HG03175 (cell line): ENCODE measurements at regions not wholly inside any gene's neighbourhood (a gene's known extent, or its start where the extent isn't known, plus 50 kb on each side); places are given as distances from the start of the nearest gene placed in this dataset.
"Not testable (repeated sequence)": the region's sequence is repeated elsewhere in the genome, so short reads cannot be mapped to it uniquely, and the experiment has no call there.

ENCODE experiments used
- ATAC-seq: cut with Tn5 transposase; IDR thresholded peaks from one replicate; pipeline ENCODE4 v1.9.1; 2021; ENCODE audit warnings: mild to moderate bottlenecking, moderate library complexity; ENCODE audit not compliant: unreplicated experiment

DNA sequence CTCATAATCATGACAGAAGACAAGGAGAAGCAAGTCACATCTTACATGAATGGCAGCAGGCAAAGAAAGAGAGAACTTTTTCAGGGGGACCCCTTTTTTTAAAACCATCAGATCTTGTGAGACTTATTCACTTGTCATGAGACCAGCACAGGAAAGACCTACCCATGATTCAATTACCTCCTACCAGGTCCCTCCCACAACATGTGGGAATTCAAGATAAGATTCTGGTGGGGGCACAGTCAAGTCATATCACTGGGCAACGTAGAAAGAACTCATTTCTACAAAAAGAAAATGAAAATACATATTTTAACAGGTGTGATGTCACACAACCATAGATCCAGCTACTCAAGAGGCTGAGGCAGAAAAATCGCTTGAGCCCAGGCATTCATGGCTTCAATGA is 304.1 kb downstream of the IPMK start:
- no peak for ATAC-seq

DNA sequence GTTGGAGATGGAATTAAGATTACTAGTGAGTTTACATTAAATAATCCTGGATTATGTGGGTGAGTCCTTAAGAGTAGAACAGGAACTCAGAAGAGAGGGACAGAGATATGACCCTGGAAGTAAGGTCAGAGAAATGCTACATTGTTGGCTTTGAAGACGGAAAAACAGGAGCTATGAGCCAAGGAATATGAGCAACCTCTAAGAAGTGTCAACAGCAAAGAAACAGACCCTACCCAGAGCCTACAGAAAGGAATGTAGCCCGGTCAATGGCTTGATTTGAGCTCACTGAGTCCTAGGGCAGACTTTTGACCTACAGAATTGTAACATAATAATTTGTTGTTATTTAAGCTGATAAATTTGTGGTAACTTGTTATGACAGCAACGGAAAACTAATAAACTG is 304.9 kb downstream of the IPMK start:
- ATAC-seq: no peak

DNA sequence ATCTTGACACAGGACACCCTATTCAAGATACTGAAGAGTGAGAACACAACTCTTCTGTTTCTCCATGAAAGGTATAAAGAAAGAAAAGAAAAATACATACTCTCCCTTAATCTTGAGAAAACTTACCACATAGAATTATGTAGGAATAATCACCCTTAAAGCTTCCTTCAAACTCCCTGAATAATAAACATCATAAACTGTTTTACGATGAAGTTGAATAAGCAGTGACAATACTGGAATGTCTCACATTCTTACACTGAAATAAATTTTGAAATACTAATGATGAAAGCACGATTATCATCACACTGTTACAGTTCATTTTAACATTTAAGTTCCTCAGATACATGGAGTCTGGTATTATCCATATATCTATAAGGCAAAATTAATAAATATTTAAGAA is 306.2 kb downstream of the IPMK start:
- ATAC-seq: no peak

DNA sequence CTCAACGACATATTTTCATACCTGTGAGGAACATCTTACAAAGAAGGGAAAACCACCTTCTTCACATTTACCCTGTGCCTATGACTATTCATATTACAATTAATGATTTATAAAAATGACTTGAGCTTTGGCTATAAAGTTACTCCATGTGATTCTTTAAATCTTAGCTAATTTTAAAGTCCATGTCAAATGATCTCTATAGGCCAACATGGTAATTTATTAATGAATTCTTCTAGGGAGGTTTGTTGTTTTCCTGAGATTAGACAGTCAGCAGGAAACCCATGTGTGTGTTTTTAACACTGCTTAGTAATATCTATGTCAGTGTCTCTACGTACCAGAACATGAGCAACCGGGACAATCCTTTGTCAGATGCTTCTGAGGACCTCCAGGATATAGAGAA is 307.3 kb downstream of the IPMK start:
- no peak for ATAC-seq

DNA sequence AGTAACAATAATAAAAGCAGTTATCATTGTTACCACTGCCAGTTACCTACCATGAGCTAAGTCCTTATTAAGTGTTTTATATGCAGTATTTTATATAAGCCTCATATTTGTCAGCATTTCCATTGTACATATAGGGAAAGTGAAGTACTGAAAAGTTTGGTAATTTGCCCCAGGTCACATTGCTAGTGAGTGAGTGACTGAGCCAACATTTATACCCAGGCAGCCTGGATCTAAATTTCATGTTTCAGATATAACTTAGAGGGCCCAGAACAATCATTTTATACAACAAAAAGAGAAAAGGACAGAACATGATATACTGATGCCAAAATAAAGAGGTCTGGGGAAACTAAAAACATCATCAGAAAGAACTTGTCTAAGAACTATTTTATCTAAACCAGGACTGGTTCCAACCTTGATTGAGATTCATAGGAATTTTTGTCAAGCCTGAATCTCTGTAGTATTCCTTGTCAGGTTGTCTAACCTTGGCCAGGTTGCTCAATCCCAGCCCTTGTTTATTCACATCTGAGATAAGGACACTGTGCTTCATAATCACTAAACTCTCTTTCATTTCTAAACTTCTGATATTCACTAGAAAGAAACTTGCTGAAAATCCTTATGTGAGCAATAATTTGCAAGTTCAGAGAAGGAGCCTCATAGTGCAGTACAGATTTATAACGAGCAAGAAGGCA is 308.2 kb downstream of the IPMK start:
- ATAC-seq: no peak

DNA sequence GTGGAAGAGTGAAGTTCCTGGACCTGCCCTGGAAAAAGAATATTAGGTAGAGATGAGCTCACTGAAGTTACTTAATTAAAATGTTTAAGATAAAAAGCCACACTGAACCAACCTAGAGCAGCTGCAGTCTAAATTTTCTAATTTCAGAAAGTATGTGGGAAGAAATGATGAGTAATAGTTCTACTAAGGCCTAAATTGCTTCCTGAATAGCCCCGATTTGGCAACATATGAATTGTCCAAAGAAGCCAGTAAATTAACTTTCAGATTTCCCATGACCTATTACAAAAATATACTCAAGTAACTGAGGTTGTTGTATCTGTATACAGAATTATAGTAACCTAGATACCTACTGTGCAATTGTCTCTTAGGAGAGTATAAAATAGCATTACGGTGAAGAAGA is 312.6 kb downstream of the IPMK start:
- no peak for ATAC-seq

DNA sequence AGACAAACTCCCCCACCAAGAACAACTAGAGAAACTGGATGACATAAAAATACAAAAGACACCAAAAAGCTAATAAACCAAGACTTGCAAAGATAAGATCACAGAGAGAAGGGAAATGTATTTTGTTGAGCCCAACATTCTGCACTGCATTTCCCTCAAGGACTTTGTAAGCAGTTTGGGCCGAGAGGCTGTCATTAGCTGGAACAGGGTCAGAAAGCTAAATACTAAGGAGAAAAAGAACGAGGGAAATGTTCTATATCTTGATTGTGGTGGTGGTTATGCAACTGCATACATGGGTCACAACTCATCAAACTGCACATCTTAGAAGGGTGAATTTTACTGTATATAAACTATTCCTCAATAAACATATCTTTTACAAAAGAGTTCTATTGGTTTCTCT is 315.0 kb downstream of the IPMK start:
- ATAC-seq: no peak

DNA sequence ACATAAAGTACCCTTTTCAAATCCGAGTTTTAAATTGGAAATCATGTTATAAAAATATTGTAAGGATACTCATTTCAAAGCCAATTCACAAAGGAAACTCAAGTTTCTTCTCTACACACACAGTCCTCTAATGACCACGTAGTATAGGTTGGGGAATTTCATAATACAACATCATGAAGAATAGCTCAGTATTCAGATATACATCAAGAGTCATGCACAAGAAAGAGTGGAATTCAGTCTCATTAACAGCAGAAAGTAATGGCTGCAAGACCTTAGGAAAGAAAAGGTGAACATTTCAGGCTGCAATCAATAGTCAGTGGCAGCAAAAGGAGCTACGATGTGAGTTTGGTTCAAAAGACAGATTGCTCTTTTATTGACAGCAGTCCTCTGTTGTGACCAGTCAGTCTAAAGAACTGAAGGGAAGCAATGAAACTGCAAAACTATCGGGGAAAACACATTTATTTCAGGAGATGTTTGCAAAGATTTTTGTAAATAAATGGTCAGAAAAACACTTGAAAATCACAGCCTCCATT is 317.2 kb downstream of the IPMK start:
- no peak for ATAC-seq

DNA sequence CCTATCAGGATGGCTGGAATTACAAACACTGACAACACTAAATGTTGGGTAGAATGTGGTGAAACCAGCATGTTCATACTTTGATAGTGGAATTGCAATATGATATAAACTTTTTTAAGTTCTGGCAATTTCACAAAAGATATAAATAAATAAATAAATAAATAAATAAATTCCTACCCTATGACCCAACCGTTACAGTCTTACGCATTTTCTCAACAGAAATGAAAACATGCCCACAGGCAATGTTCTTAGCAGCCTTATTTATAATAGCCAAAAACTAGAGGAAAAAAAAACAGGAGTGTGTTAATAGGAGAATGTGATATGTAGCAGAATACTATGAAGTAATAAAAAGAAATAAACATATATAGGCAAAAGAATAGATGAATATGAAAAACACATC is 318.9 kb downstream of the IPMK start:
- ATAC-seq: no peak

DNA sequence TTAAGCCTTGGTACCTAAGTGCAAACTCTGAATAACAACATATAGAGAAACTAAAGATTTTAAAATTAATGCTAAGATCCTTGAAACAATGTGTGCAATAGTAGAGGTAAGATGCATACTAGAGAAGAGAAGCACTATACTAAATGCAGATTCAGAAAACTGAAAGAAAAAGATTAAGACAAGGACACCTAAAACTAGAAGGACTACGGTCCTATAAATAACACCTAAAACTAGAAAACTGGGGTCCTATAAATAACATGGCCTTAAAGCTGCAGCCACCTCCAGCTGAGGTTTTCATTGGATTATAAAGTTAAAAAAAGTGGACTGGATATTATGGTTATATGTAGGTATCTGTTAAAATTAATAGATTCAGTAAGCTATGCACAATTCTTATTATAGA is 320.9 kb downstream of the IPMK start:
- ATAC-seq: no peak

DNA sequence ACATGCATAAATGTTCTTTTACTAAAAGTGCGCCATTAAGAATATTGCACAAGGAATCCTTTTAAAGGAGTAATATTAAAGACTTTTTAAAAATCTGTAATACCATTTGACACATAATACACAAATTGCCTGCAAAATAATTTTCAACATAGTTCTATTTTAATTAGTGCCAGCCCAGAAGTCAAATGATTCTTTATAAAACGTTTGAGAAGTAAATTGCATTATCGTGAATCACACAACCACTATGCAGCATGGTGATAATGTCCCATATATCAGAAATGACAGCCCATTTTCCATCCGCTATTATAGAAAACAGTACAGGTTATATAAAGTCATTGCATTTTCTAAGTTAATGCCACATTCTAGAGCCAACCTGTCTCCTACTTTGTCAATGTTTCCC is 324.0 kb downstream of the IPMK start:
- no peak for ATAC-seq

DNA sequence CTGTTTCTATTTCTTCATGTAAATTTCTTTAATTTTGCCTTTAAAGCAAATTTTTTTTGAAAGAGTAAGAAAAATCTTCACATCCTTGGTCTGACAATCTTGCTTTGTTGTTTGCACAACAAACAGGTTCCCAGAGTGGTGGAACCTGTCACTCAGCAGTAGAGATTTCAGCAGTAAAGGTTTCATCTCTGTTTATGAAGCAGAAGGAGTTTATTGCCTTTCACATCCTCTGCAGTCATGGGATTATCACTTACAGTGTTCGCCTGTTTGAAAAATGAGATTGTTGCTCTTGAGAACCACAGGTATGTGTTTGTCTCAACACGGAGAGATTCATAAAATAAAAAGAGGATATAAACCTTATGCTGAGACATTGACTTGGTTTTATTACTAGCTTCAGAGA is 342.6 kb downstream of the IPMK start:
- no peak for ATAC-seq

DNA sequence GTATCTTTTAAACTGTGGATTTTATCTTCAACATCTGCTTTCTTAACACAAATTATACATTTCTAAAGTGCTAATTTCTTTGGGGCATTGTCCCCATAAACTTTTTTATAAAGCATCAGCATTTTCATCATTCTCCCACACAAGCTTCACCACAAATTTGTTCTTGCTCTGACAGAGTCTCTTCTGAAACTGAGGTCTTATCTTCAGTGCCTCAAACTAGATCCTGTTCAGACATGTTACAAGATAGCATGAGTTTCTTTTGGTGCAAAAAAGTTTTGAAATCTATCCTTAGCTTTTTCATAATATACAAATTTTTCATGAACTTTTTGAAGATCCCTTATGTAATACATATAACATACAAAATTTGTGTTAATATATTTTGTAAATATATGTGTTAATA is 346.6 kb downstream of the IPMK start:
- ATAC-seq: no peak

DNA sequence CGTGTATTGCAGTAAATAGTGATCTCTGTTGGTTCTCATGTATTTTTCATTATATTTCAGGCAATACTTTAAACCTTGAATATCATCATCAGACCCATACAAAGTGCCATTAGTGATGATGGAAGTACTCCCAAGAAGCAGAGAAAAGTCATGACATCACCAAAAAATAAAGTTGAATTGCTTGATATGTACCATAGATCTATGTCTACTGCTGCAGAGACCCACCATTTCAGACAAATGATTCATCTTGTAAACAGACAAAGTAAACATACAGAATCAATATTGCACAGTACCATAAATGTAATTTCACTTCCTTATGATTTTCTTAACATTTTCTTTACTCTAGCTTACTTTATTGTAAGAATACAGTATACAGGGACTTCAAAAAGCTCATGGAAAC is 347.8 kb downstream of the IPMK start:
- no peak for ATAC-seq

DNA sequence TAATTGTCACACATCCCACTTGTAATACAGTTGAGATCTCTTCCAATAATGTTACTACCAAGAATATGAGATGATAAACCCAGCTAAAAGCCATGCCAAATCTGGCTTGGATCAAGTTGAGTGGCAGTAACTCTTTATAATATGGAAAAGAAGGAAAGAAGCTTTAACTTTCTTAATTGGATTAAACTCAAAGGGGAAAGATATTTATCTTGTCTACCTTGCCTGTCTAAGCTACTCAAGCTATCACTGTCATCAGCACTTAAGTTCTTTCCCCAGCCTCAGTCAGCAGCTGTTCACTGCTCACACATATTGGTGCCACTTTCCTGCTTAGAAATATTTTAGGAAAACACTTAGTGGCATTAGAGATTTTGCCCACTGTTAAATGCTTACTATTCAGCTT is 350.7 kb downstream of the IPMK start:
- ATAC-seq: no peak

DNA sequence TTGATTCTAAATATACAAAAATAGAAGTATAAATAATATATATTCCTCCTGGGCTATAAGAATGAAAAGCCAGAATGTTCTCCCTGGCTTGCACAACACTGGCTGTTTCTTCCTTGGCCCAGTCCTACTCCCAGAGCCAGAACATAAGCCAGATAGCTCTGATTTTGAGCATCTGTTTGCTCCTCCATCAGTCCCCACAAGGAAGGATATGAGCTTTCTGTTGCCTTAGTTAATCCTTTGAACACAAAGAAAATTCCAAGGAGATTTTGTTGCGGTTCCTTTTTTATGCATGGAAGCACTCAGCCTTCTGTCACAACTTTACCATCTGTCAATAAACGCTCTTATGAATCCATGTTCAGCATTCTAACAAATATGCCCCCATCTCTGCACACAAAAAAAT is 361.8 kb downstream of the IPMK start:
- no peak for ATAC-seq

DNA sequence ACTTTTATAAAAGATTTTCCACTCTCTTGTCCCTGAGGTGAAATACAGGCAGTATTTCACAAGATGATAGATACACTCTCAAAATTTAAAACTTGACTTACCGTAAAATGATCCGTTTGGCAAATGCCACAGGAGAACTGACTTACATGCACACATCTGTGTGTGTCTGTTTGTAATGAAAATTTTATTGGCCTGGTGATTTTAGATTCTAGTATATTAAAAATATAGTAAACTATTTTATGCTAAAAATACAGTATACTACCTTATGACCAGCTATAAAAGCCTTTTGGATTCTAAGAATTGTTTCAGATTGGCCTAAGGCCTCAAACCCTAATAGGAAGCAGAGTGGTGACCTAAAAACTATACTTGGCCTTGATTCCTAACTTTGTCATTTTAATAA is 362.7 kb downstream of the IPMK start:
- ATAC-seq: no peak

DNA sequence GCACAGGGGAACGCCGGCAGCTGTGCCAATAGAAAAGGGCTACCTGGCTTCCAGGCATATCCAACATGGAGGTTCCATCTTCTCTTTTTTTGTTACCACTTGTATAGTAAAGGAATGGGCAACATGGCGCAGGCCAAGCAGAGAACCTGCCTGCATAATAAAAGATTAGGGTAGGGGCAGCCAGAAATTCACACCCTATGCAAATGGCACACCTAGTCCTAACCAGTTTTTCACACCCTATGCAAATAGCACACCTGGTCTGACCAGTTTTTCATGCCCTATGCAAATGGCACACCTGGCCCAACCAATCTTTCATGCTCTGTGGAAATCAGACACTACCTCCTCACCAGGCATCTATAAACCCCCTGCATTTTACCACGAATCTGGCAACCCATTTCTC is 369.5 kb downstream of the IPMK start:
- ATAC-seq: no peak

DNA sequence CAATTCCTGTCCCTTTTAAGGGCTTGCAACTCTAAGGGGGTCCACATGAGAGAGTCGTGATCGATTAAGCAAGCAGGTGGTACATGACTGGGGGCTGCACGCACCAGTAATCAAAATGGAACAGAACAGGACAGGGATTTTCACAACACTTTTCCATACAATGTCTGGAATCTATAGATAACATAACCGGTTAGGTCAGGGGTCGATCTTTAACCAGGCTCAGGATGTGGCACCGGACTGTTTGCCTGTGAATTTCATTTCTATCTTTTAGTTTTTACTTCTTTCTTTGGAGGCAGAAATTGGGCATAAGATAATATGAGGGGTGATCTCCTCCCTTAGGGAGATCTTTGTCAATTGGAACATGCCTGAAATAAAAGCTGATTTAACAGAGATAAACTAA is 370.1 kb downstream of the IPMK start:
- no peak for ATAC-seq

DNA sequence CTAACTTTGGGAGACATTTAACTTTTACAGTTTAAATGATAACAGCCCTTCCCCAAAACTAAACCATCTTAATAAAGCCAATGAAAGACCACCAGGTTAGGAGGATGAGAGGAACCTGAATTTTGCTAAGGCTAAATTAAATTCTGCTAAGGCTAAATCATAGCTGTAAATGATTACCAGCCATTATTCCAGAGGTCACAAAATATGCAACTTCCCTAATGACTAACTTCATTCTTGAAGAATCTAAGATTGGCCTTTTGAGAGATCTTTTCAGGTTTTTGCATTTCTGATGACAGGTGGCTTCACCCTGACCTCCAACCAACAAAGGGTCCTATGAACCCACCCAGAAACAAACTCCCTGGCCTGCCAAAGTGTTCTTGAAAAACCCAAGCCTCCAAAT is 373.3 kb downstream of the IPMK start:
- ATAC-seq: no peak

DNA sequence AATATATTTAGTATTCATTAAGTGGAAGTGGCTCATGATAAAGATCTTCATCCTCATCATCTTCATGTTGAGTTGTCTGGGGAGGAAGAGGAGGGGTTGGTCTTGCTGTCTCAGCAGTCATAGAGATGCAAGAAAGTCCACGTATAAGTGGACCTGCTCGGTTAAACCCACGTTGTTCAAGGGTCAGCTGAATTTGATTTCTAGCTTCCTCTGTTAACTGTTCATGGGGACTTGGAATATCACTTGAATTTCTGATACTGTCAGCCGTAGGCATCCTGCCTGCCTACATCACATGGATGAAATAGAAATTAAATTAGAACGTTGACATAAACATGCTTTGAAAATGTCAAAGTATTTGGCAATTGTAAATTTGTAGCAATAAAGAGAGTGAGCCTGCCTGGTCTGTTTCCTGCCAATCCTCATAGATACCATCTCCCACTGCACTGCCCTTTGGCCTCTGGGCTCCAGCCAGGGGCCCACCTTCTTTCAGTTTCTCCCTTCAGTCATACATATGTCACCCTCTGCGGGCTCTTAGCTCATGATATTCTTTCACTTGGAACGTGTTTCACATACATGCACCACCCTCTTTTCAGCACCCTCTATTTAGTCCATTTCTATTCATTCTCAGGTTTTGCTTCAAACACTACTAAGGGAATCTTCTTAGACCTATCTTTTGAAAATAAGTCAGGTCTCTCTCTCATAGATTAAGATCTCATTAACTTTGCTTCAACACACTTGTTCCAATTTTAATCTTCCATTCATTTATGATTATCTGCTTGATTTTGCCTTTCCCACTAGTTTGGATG is 376.3 kb downstream of the IPMK start:
- no peak for ATAC-seq

DNA sequence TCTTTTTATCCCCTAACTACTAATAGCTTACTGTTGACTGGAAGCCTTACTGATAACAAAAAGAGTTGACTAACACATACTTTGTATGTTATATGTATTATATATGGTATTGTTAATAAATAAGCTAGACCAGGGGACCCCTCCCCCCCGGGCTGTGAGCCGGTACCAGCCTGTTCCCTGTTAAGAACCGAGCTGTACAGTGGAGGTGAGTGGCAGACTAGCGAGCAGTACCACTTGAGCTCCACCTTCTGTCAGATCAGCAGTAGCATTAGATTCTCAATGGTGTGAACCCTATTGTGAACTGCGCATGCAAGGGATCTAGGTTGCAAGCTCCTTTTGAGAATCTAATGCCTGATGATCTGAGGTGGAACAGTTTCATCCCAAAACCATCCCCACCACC is 377.0 kb downstream of the IPMK start:
- no peak for ATAC-seq

DNA sequence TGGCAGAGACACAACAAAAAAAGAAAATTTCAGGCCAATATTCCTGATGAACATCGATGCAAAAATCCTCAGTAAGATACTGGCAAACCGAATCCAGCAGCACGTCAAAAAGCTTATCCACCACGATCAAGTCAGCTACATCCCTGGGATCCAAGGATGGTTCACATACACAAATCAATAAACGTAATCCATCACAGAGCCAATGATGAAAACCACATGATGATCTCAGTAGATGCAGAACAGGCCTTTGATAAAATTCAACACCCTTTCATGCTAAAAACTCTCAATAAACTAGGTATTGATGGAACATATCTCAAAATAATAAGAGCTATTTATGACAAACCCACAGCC is 382.1 kb downstream of the IPMK start:
- not testable (repeated sequence) for ATAC-seq
